Osteoblast (primary cell): ENCODE measurements at regions not wholly inside any gene's neighbourhood (a gene's known extent, or its start where the extent isn't known, plus 50 kb on each side); places are given as distances from the start of the nearest gene placed in this dataset.

Experiments used
- DNase-seq: peaks from one replicate; pipeline ENCODE4 v3.0.0; 2011; ENCODE audit warnings: low spot score, mixed read lengths; ENCODE audit not compliant: insufficient read length; ENCODE audit errors: missing footprints
- H2AFZ ChIP-seq: 2 replicates; pipeline ENCODE4 v1.6.0; 2011; ENCODE audit warnings: mild to moderate bottlenecking, low read length
- H3K27ac ChIP-seq: 2 replicates; pipeline ENCODE4 v1.5.1; 2011; ENCODE audit warnings: mild to moderate bottlenecking, low read depth, low read length, moderate library complexity
- H3K27me3 ChIP-seq: 2 replicates; pipeline ENCODE4 v1.6.0; 2012; ENCODE audit warnings: mild to moderate bottlenecking, control low read depth, inconsistent platforms, low read length, moderate library complexity; ENCODE audit not compliant: insufficient read depth
- H3K36me3 ChIP-seq: 2 replicates; pipeline ENCODE4 v1.5.1; 2011; ENCODE audit warnings: mild to moderate bottlenecking, low read length, control low read depth, moderate library complexity; ENCODE audit not compliant: insufficient read depth
- H3K4me1 ChIP-seq: 2 replicates; pipeline ENCODE4 v1.5.1; 2011; ENCODE audit warnings: mild to moderate bottlenecking, low read length, control low read depth, moderate library complexity; ENCODE audit not compliant: insufficient read depth
- H3K4me2 ChIP-seq: 2 replicates; pipeline ENCODE4 v1.6.0; 2011; ENCODE audit warnings: mild to moderate bottlenecking, low read length; ENCODE audit not compliant: insufficient read depth
- H3K4me3 ChIP-seq: fragments of 200-600 bp; sonication (generic); 3 replicates; pipeline ENCODE4 v1.5.1; 2012; ENCODE audit warnings: mild to moderate bottlenecking, low read length, inconsistent platforms; ENCODE audit not compliant: insufficient read depth
- H3K79me2 ChIP-seq: 2 replicates; pipeline ENCODE4 v1.6.0; 2012; ENCODE audit warnings: mild to moderate bottlenecking, low read length, control low read depth, inconsistent platforms; ENCODE audit not compliant: insufficient read depth
- H3K9me3 ChIP-seq: 2 replicates; pipeline ENCODE4 v1.5.1; 2011; ENCODE audit warnings: low read depth, low read length, control low read depth
- H4K20me1 ChIP-seq: 2 replicates; pipeline ENCODE4 v1.6.0; 2012; ENCODE audit warnings: mild to moderate bottlenecking, low read length, control low read depth; ENCODE audit not compliant: insufficient read depth
- CTCF ChIP-seq: IDR thresholded peaks from 2 replicates; pipeline ENCODE4 v1.5.1; 2011; ENCODE audit warnings: mild to moderate bottlenecking, low read depth, low read length, moderate library complexity; ENCODE audit errors: extremely low read depth

GRCh38 chr2:145855142-145855541, 1335.2 kb upstream of the ZEB2 start:
- Histone ChIP-seq H2AFZ (no peak overlapping the region), H4K20me1 (no peaks in the 10 kb centered on the region), H3K79me2 (no peaks in the 10 kb centered on the region), H3K4me1 (no peaks in the 10 kb centered on the region), H3K36me3 (no peaks in the 10 kb centered on the region), H3K27me3 (no peaks in the 10 kb centered on the region), H3K4me2 (no peak overlapping the region), H3K4me3 (no peak overlapping the region), H3K27ac (no peak overlapping the region), H3K9me3 (no peaks in the 10 kb centered on the region)
- no peak for DNase-seq
- no peak for TF ChIP-seq CTCF

- Histone ChIP-seq H3K27ac (no peak overlapping the region), H2AFZ (no peak overlapping the region), H3K4me1 (no peaks in the 10 kb centered on the region), H4K20me1 (no peaks in the 10 kb centered on the region), H3K4me2 (no peak overlapping the region), H3K36me3 (no peaks in the 10 kb centered on the region), H3K79me2 (no peaks in the 10 kb centered on the region), H3K27me3 (no peaks in the 10 kb centered on the region), H3K9me3 (no peaks in the 10 kb centered on the region), H3K4me3 (no peak overlapping the region)
- no peak for DNase-seq
- TF ChIP-seq CTCF, result no peak
Observed at GRCh38 chr2:145854039-145854755, 1334.3 kb upstream of the ZEB2 start.

GRCh38 chr2:145851730-145852129, 1331.8 kb upstream of the ZEB2 start:
- no peak for DNase-seq
- Histone ChIP-seq H4K20me1 (no peaks in the 10 kb centered on the region), H3K4me1 (no peaks in the 10 kb centered on the region), H3K4me2 (no peak overlapping the region), H3K79me2 (no peaks in the 10 kb centered on the region), H3K27ac (no peak overlapping the region), H2AFZ (peak overlapping the region; percentile 20), H3K27me3 (no peaks in the 10 kb centered on the region), H3K4me3 (no peak overlapping the region), H3K9me3 (no peaks in the 10 kb centered on the region), H3K36me3 (no peaks in the 10 kb centered on the region)
- no peak for TF ChIP-seq CTCF

- no peaks in the 10 kb centered on the region for H3K79me2 ChIP-seq
- H3K4me2 ChIP-seq, result no peak overlapping the region
- H3K27ac ChIP-seq, result no peak overlapping the region
- no peaks in the 10 kb centered on the region for H3K9me3 ChIP-seq
- no peaks in the 10 kb centered on the region for H3K27me3 ChIP-seq
- H4K20me1 ChIP-seq, result no peaks in the 10 kb centered on the region
- TF ChIP-seq CTCF, result no peak
- no peak overlapping the region for H2AFZ ChIP-seq
- no peaks in the 10 kb centered on the region for H3K4me1 ChIP-seq
- H3K36me3 ChIP-seq, result no peaks in the 10 kb centered on the region
- no peak overlapping the region for H3K4me3 ChIP-seq
- no peak for DNase-seq
Observed at GRCh38 chr2:145849466-145849865, 1329.5 kb upstream of the ZEB2 start.
